Immature natural killer cell (primary cell): ENCODE measurements at regions not wholly inside any gene's neighbourhood (a gene's known extent, or its start where the extent isn't known, plus 50 kb on each side); places are given as distances from the start of the nearest gene placed in this dataset.

Experiments
- DNase-seq, 3 donors: peaks; one replicate each; pipeline ENCODE4 v3.0.0; 2022; ENCODE audit warnings: mixed read lengths in 1 of 3
- H3K27ac Mint-ChIP-seq, 6 donors: one replicate each; pipeline ENCODE4 v1.8.0; 2020; ENCODE audit warnings: mixed read lengths in 6 of 6, mild to moderate bottlenecking in 5 of 6, inconsistent platforms in 4 of 6, moderate library complexity in 3 of 6
- H3K27me3 Mint-ChIP-seq, 3 donors: one replicate each; pipeline ENCODE4 v1.8.0; 2020 to 2021; ENCODE audit warnings: low read depth in 3 of 3, mild to moderate bottlenecking in 3 of 3, mixed read lengths in 3 of 3, moderate library complexity in 3 of 3, inconsistent platforms in 1 of 3
- H3K36me3 Mint-ChIP-seq, 3 donors: one replicate each; pipeline ENCODE4 v1.8.0; 2020; ENCODE audit warnings: mixed read lengths in 3 of 3, inconsistent platforms in 2 of 3, mild to moderate bottlenecking in 2 of 3
- H3K4me1 Mint-ChIP-seq, 2 donors: one replicate each; pipeline ENCODE4 v1.8.0; 2020; ENCODE audit warnings: inconsistent platforms in 2 of 2, mild to moderate bottlenecking in 2 of 2, mixed read lengths in 2 of 2, moderate library complexity in 1 of 2
- H3K4me3 Mint-ChIP-seq, 5 donors: one replicate each; pipeline ENCODE4 v1.8.0; 2020; ENCODE audit warnings: mild to moderate bottlenecking in 5 of 5, mixed read lengths in 5 of 5, inconsistent platforms in 3 of 5, moderate library complexity in 3 of 5
- H3K9me3 Mint-ChIP-seq, 6 donors: one replicate each; pipeline ENCODE4 v1.8.0; 2020; ENCODE audit warnings: mild to moderate bottlenecking in 6 of 6, mixed read lengths in 6 of 6, inconsistent platforms in 4 of 6, moderate library complexity in 3 of 6

GRCh38 chr2:53087262-53087873 is 680.2 kb upstream of the CHAC2 start:
- H3K4me3 Mint-ChIP-seq: no peak overlapping the region
- no peak overlapping the region for H3K27ac Mint-ChIP-seq
- no peaks in the 10 kb centered on the region for H3K4me1 Mint-ChIP-seq
- no peak for DNase-seq
- H3K27me3 Mint-ChIP-seq: peaks cover 0 to 2% (median 0%) of the 10 kb centered on the region in 3 donors
- no peaks in the 10 kb centered on the region for H3K36me3 Mint-ChIP-seq
- H3K9me3 Mint-ChIP-seq: peaks cover 6 to 15% (median 9%) of the 10 kb centered on the region in 6 donors

GRCh38 chr2:53077413-53077812 is 690.2 kb upstream of the CHAC2 start:
- Mint-ChIP-seq H3K27me3 (peaks cover 0 to 2% (median 0%) of the 10 kb centered on the region in 3 donors), H3K9me3 (peaks cover 8 to 37% (median 22%) of the 10 kb centered on the region in 6 donors), H3K36me3 (no peaks in the 10 kb centered on the region), H3K27ac (no peak overlapping the region), H3K4me1 (no peaks in the 10 kb centered on the region), H3K4me3 (no peak overlapping the region)
- DNase-seq: no peak

GRCh38 chr2:53075760-53076159 is 691.8 kb upstream of the CHAC2 start:
- Mint-ChIP-seq H3K9me3 (peaks cover 6 to 34% (median 17%) of the 10 kb centered on the region in 6 donors), H3K36me3 (no peaks in the 10 kb centered on the region), H3K4me1 (no peaks in the 10 kb centered on the region), H3K27ac (no peak overlapping the region), H3K27me3 (peaks cover 0 to 2% (median 0%) of the 10 kb centered on the region in 3 donors), H3K4me3 (no peak overlapping the region)
- DNase-seq: no peak

- Mint-ChIP-seq H3K27me3 (no peaks in the 10 kb centered on the region), H3K36me3 (no peaks in the 10 kb centered on the region), H3K4me1 (no peaks in the 10 kb centered on the region), H3K4me3 (no peak overlapping the region), H3K27ac (no peak overlapping the region), H3K9me3 (peaks cover 3 to 12% (median 5%) of the 10 kb centered on the region in 6 donors)
- no peak for DNase-seq
These were observed 700.1 kb upstream of the CHAC2 start for GRCh38 chr2:53067533-53067932.

GRCh38 chr2:53067056-53067455 is 700.5 kb upstream of the CHAC2 start:
- Mint-ChIP-seq H3K4me1 (no peaks in the 10 kb centered on the region), H3K36me3 (no peaks in the 10 kb centered on the region), H3K4me3 (no peak overlapping the region), H3K9me3 (peaks cover 2 to 12% (median 7%) of the 10 kb centered on the region in 6 donors), H3K27ac (no peak overlapping the region), H3K27me3 (no peaks in the 10 kb centered on the region)
- DNase-seq: no peak

- peaks cover 5 to 20% (median 8%) of the 10 kb centered on the region in 6 donors for H3K9me3 Mint-ChIP-seq
- H3K27ac Mint-ChIP-seq: no peak overlapping the region
- no peak for DNase-seq
- no peak overlapping the region for H3K4me3 Mint-ChIP-seq
- peaks cover 0 to 2% (median 0%) of the 10 kb centered on the region in 3 donors for H3K36me3 Mint-ChIP-seq
- H3K27me3 Mint-ChIP-seq: no peaks in the 10 kb centered on the region
- no peaks in the 10 kb centered on the region for H3K4me1 Mint-ChIP-seq
These were observed 703.5 kb upstream of the CHAC2 start for GRCh38 chr2:53064154-53064553.

GRCh38 chr2:53058526-53058925 is 709.1 kb upstream of the CHAC2 start:
- no peak for DNase-seq
- Mint-ChIP-seq H3K9me3 (peaks cover 6 to 31% (median 13%) of the 10 kb centered on the region in 6 donors), H3K27ac (no peak overlapping the region), H3K4me1 (no peaks in the 10 kb centered on the region), H3K4me3 (no peak overlapping the region), H3K27me3 (no peaks in the 10 kb centered on the region), H3K36me3 (peaks cover 0 to 3% (median 0%) of the 10 kb centered on the region in 3 donors)

GRCh38 chr2:53053937-53054336 is 713.7 kb upstream of the CHAC2 start:
- Mint-ChIP-seq H3K36me3 (no peaks in the 10 kb centered on the region), H3K27me3 (peaks cover 0 to 2% (median 0%) of the 10 kb centered on the region in 3 donors), H3K9me3 (peaks cover 3 to 32% (median 7%) of the 10 kb centered on the region in 6 donors), H3K4me1 (no peaks in the 10 kb centered on the region), H3K27ac (no peak overlapping the region), H3K4me3 (no peak overlapping the region)
- DNase-seq: no peak

- peaks cover 3 to 31% (median 10%) of the 10 kb centered on the region in 6 donors for H3K9me3 Mint-ChIP-seq
- H3K4me3 Mint-ChIP-seq: no peak overlapping the region
- H3K36me3 Mint-ChIP-seq: no peaks in the 10 kb centered on the region
- no peaks in the 10 kb centered on the region for H3K4me1 Mint-ChIP-seq
- H3K27ac Mint-ChIP-seq: no peak overlapping the region
- H3K27me3 Mint-ChIP-seq: peaks cover 0 to 2% (median 0%) of the 10 kb centered on the region in 3 donors
- no peak for DNase-seq
These were observed 716.4 kb upstream of the CHAC2 start for GRCh38 chr2:53051157-53051556.

- Mint-ChIP-seq H3K4me3 (no peak overlapping the region), H3K9me3 (peaks cover 3 to 24% (median 7%) of the 10 kb centered on the region in 6 donors), H3K27me3 (peaks cover 0 to 2% (median 2%) of the 10 kb centered on the region in 3 donors), H3K27ac (no peak overlapping the region), H3K4me1 (no peaks in the 10 kb centered on the region), H3K36me3 (peaks cover 0 to 4% (median 0%) of the 10 kb centered on the region in 3 donors)
- DNase-seq: no peak
These were observed 726.9 kb upstream of the CHAC2 start for GRCh38 chr2:53040536-53041229.

GRCh38 chr2:53036196-53036595 is 731.4 kb upstream of the CHAC2 start:
- Mint-ChIP-seq H3K36me3 (no peaks in the 10 kb centered on the region), H3K4me1 (no peaks in the 10 kb centered on the region), H3K27me3 (no peaks in the 10 kb centered on the region), H3K9me3 (peaks cover 4 to 10% (median 6%) of the 10 kb centered on the region in 6 donors), H3K27ac (no peak overlapping the region), H3K4me3 (no peak overlapping the region)
- no peak for DNase-seq

GRCh38 chr2:53035153-53035552 is 732.5 kb upstream of the CHAC2 start:
- Mint-ChIP-seq H3K4me1 (no peaks in the 10 kb centered on the region), H3K36me3 (no peaks in the 10 kb centered on the region), H3K9me3 (peaks cover 4 to 10% (median 5%) of the 10 kb centered on the region in 6 donors), H3K27me3 (no peaks in the 10 kb centered on the region), H3K4me3 (no peak overlapping the region), H3K27ac (no peak overlapping the region)
- DNase-seq: no peak

GRCh38 chr2:53033411-53033810 is 734.2 kb upstream of the CHAC2 start:
- Mint-ChIP-seq H3K27ac (no peak overlapping the region), H3K4me3 (no peak overlapping the region), H3K36me3 (no peaks in the 10 kb centered on the region), H3K9me3 (peaks cover 5 to 25% (median 11%) of the 10 kb centered on the region in 6 donors), H3K27me3 (no peaks in the 10 kb centered on the region), H3K4me1 (no peaks in the 10 kb centered on the region)
- DNase-seq: no peak

- Mint-ChIP-seq H3K9me3 (peaks cover 3 to 21% (median 12%) of the 10 kb centered on the region in 6 donors), H3K4me1 (no peaks in the 10 kb centered on the region), H3K4me3 (no peak overlapping the region), H3K36me3 (no peaks in the 10 kb centered on the region), H3K27me3 (no peaks in the 10 kb centered on the region), H3K27ac (no peak overlapping the region)
- DNase-seq: no peak
These were observed 738.7 kb upstream of the CHAC2 start for GRCh38 chr2:53028746-53029423.
